Upper lobe of right lung (tissue), 1 donor: ENCODE measurements at regions not wholly inside any gene's neighbourhood (a gene's known extent, or its start where the extent isn't known, plus 50 kb on each side); places are given as distances from the start of the nearest gene placed in this dataset.

Experiments used
- ATAC-seq: fragments of 200-7000 bp; cut with Tn5 transposase; one replicate; pipeline ENCODE4 v1.9.1; 2020; ENCODE audit warnings: mild to moderate bottlenecking, moderate library complexity
- DNase-seq: peaks from one replicate; pipeline ENCODE4 v3.0.0-alpha.2; 2020
- H3K27ac ChIP-seq: fragments of 200-600 bp; one replicate; pipeline ENCODE4 v1.8.0; 2022
- H3K27me3 ChIP-seq: fragments of 200-600 bp; one replicate; pipeline ENCODE4 v1.8.0; 2022; ENCODE audit warnings: mild to moderate bottlenecking
- H3K36me3 ChIP-seq: fragments of 200-600 bp; one replicate; pipeline ENCODE4 v1.8.0; 2022
- H3K4me1 ChIP-seq: fragments of 200-600 bp; one replicate; pipeline ENCODE4 v1.8.0; 2022
- H3K4me3 ChIP-seq: fragments of 200-600 bp; one replicate; pipeline ENCODE4 v1.8.0; 2022; ENCODE audit warnings: mild to moderate bottlenecking
- H3K9me3 ChIP-seq: fragments of 200-600 bp; one replicate; pipeline ENCODE4 v1.8.0; 2022
- intact Hi-C: fragments of 100-400 bp; cut with DNase I; formaldehyde crosslinking; loops from one replicate; pipeline ENCODE4 v1.11.0; 2022
- TF ChIP-seq, protein P1 (sequence below): fragments of 200-600 bp; IDR thresholded peaks from one replicate; pipeline ENCODE4 v1.8.0; 2022; ENCODE audit warnings: antibody characterized with exemption
- donor health status: DM: no; HTN: yes; CAD: no; lungs with severe emphysema.

DNA sequence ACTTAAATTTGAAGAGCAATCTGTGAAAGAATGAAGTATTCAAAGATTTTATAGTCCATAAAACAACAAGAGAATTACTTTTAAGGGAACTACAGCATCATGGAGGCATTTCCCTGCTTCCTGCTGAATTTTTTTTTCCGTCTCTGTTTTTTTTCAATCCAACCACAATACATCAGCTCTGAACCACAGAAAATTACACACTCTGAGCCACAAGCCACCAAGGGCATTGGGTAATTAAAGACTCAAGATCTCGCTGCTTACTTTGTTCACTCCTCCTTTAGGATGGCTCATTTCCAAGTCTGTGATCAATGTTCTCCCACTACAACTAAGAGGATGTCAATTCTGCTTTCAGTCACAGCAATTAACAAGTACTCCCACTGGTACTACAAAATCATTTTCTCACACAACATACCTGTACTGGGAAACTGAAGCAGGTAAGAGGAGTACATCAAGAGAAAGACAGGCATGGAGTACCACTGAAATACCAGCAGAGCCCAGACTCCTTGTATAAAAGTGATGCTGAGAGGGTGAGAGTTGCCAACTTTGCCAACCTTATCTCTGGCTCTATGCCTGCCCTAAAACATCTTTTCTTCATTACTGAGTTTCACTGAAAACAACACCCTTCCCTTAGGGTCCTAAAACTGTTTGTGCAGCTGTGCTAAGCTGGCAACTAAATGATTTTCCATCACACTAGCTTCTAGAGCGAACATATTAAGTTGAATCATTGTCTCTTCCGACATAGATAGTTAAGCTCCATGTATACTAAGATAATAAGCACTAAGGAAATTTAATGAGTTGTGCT lies 105.8 kb upstream of the MAGEB18 start:
- Histone ChIP-seq H3K36me3 (no peaks in the 10 kb centered on the region), H3K27me3 (no peaks in the 10 kb centered on the region), H3K27ac (no peak overlapping the region), H3K9me3 (no peaks in the 10 kb centered on the region), H3K4me3 (no peak overlapping the region), H3K4me1 (no peaks in the 10 kb centered on the region)
- TF ChIP-seq, protein P1, sequence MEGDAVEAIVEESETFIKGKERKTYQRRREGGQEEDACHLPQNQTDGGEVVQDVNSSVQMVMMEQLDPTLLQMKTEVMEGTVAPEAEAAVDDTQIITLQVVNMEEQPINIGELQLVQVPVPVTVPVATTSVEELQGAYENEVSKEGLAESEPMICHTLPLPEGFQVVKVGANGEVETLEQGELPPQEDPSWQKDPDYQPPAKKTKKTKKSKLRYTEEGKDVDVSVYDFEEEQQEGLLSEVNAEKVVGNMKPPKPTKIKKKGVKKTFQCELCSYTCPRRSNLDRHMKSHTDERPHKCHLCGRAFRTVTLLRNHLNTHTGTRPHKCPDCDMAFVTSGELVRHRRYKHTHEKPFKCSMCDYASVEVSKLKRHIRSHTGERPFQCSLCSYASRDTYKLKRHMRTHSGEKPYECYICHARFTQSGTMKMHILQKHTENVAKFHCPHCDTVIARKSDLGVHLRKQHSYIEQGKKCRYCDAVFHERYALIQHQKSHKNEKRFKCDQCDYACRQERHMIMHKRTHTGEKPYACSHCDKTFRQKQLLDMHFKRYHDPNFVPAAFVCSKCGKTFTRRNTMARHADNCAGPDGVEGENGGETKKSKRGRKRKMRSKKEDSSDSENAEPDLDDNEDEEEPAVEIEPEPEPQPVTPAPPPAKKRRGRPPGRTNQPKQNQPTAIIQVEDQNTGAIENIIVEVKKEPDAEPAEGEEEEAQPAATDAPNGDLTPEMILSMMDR = no peak
- DNase-seq (no peak), ATAC-seq (no peak)
- intact Hi-C loops = no loop called here

DNA sequence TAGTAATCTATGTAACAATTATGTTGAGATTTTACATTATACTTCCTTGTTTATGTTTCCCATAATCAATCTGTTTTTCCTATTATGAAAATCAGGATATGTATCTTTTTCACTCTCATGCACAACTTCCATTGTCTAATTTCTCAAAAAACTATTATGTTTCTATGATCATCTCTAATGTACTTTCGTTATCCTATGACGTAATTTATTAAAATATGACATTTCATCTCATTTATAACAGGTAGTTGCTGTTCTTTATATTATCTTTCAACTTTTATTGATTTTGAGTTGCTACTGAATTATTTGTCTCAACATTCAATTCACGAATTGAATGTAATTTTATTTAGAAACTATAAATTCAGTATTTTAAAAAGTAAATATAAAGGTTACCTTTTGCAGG lies 100.8 kb upstream of the MAGEB18 start:
- Histone ChIP-seq H3K36me3 (no peaks in the 10 kb centered on the region), H3K27ac (no peak overlapping the region), H3K9me3 (no peaks in the 10 kb centered on the region), H3K4me1 (no peaks in the 10 kb centered on the region), H3K27me3 (no peaks in the 10 kb centered on the region), H3K4me3 (no peak overlapping the region)
- TF ChIP-seq, protein P1 = no peak
- ATAC-seq (no peak), DNase-seq (no peak)
- intact Hi-C loops = no loop called here

DNA sequence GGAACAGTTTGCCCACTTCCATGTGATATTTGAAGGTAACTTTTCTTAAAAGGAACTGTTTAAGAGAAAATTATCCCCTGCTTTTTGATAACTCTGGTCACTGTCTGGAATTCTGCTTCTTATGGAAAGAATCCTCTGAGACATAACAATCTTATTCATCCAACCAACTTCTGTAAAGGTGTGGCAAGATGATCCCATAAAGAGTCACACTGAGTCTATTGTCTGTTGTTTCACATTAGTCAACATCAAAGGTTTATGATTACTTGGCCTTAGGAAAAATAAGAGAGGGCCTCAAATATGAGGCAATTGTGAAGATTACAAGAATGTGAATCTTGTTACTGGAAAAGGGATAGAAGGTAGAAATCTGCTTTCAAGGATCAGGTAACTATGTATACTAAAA lies 88.0 kb upstream of the MAGEB18 start:
- DNase-seq (no peak), ATAC-seq (no peak)
- no peak overlapping the region for H3K4me3 ChIP-seq
- no peaks in the 10 kb centered on the region for H3K27me3 ChIP-seq
- no peaks in the 10 kb centered on the region for H3K9me3 ChIP-seq
- TF ChIP-seq, protein P1 = no peak
- no peaks in the 10 kb centered on the region for H3K4me1 ChIP-seq
- intact Hi-C loops = no loop called here
- H3K36me3 ChIP-seq = no peaks in the 10 kb centered on the region
- no peak overlapping the region for H3K27ac ChIP-seq

DNA sequence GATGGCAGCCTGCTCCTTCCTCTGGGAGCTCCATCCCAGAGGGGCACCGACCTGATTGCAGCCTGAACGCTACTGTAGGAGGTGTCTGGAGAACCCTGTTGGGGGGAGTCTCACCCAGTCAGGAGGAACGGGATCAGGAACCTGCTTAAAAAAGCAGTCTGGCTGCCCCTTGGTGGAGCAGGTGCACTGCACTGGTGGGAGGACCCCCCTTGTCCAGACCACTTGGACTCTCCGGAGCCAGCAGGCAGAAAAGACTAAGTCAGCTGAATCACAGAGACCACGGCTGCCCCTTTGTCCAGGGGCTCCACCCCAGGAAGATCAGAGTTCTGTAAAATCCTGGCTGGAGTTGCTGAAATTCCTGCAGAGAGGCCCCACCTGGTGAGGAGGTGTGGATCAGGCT lies 67.3 kb upstream of the MAGEB18 start:
- Histone ChIP-seq H3K27ac (no peak overlapping the region), H3K4me3 (no peak overlapping the region), H3K36me3 (no peaks in the 10 kb centered on the region), H3K4me1 (no peaks in the 10 kb centered on the region), H3K27me3 (no peaks in the 10 kb centered on the region), H3K9me3 (no peaks in the 10 kb centered on the region)
- intact Hi-C loops = no loop called here
- DNase-seq = no peak
- TF ChIP-seq, protein P1 = no peak
- no peak for ATAC-seq

DNA sequence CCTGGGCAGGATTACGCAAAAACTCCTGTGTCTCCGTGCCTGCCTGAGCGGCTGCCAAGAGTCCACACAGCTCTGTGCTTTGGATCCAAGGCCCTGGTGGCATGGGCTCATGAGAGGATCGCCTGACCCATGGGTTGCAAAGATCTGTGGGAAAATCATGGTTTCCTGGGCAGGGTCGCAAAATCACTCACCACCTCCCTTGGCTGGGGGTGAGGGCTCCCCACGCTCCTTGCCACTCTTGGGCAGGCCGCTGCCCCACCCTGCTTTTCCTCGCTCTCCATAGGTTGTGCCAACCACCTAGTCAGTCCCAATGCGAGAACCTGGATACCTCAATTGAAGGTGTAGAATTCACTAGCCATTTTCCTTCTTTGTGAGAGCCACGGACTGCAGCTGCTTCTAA lies 66.5 kb upstream of the MAGEB18 start:
- no peaks in the 10 kb centered on the region for H3K27me3 ChIP-seq
- no peaks in the 10 kb centered on the region for H3K9me3 ChIP-seq
- no peak for ATAC-seq
- intact Hi-C loops = no loop called here
- H3K36me3 ChIP-seq = no peaks in the 10 kb centered on the region
- H3K4me1 ChIP-seq = no peaks in the 10 kb centered on the region
- H3K27ac ChIP-seq = no peak overlapping the region
- no peak overlapping the region for H3K4me3 ChIP-seq
- DNase-seq = no peak
- TF ChIP-seq, protein P1 = no peak

DNA sequence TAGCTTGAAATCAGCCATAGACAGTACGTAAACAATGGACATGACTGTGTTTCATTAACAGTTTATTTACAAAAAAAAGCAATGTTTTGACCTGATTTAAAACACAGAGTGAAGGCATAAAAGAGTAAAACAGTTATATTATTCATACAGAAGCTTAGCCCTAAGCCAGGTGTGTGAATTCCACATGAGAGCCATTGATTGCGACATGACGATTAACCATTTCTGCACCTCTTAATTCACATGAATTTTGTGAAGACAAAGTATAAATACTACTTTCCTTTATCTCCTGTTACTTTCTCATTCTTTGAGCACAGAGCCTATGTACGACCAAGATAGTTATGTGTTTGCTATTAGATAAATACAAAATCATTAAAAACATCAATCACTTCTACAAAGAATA lies 55.0 kb upstream of the MAGEB18 start:
- Histone ChIP-seq H3K9me3 (no peaks in the 10 kb centered on the region), H3K4me1 (no peaks in the 10 kb centered on the region), H3K36me3 (no peaks in the 10 kb centered on the region), H3K27me3 (no peaks in the 10 kb centered on the region), H3K27ac (no peak overlapping the region), H3K4me3 (no peak overlapping the region)
- intact Hi-C loops = no loop called here
- DNase-seq (no peak), ATAC-seq (no peak)
- TF ChIP-seq, protein P1 = no peak
